ENCODE measurements at regions not wholly inside any gene's neighbourhood (a gene's known extent, or its start where the extent isn't known, plus 50 kb on each side); places are given as distances from the start of the nearest gene placed in this dataset.

DNA sequence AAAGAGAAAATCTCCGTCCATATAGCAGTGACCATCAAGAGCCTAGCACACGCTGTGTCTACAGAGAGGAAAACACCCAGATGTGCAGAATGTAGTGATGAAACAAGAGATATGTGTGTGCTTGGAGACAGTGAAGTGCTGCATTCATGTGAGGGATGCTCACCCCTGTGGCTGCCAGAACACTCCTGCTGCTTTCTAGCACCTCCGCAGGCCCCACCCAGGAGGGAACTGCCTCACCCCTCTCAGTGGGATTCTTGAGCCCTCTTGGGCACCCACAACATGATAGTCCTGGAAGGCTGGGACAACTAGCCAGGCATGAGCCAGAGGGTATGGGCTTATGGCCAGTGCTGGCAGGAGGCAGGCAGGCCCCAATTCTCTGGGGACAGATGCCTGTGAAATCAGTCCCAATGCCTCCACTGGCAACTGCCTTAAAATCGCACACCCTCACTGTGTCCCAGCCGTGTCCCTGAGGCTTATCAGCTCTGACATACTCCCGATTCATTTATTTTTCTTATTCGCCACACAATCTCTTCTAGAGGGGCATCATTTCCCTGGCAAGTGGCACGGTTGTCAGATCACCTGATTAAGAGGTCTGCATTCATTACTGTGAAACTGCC lies 73.2 kb upstream of the FSTL4 start:
- H3K27ac ChIP-seq (ENCODE audit: control insufficient read depth, insufficient read depth, low read length), result no peak overlapping the region
- FAIRE-seq (no peak), DNase-seq (ENCODE audit: low read depth, low spot score) (no peak)
- H2AFZ ChIP-seq (ENCODE audit: control insufficient read depth, low read length), result no peak overlapping the region
- peaks cover 12% of the 10 kb centered on the region for H3K27me3 ChIP-seq (ENCODE audit: control insufficient read depth, extremely low read depth, insufficient read depth, low read length)
- no peaks in the 10 kb centered on the region for H4K20me1 ChIP-seq (ENCODE audit: control insufficient read depth, extremely low read depth, insufficient read depth, low read length)
- H3K4me1 ChIP-seq (ENCODE audit: control insufficient read depth, extremely low read depth, insufficient read depth, low read length), result peaks cover 20% of the 10 kb centered on the region
- no peaks in the 10 kb centered on the region for H3K79me2 ChIP-seq (ENCODE audit: control insufficient read depth, insufficient read depth, low read length)
- no peak overlapping the region for H3K9ac ChIP-seq (ENCODE audit: control insufficient read depth, extremely low read depth, insufficient read depth, low read length)
- dilution Hi-C loops (cut with MboI; ENCODE audit: extremely low pct_ligation_motif_present, low sequenced_read_pairs), result no loop called here
- no peak overlapping the region for H3K4me3 ChIP-seq (ENCODE audit: control insufficient read depth in 2 of 3, extremely low read depth in 1 of 3, insufficient read depth in 2 of 3, low read depth in 1 of 3, low read length in 3 of 3)
- no peaks in the 10 kb centered on the region for H3K9me1 ChIP-seq (ENCODE audit: control insufficient read depth, extremely low read depth, insufficient read depth, low read length)
- TF ChIP-seq, protein P1, sequence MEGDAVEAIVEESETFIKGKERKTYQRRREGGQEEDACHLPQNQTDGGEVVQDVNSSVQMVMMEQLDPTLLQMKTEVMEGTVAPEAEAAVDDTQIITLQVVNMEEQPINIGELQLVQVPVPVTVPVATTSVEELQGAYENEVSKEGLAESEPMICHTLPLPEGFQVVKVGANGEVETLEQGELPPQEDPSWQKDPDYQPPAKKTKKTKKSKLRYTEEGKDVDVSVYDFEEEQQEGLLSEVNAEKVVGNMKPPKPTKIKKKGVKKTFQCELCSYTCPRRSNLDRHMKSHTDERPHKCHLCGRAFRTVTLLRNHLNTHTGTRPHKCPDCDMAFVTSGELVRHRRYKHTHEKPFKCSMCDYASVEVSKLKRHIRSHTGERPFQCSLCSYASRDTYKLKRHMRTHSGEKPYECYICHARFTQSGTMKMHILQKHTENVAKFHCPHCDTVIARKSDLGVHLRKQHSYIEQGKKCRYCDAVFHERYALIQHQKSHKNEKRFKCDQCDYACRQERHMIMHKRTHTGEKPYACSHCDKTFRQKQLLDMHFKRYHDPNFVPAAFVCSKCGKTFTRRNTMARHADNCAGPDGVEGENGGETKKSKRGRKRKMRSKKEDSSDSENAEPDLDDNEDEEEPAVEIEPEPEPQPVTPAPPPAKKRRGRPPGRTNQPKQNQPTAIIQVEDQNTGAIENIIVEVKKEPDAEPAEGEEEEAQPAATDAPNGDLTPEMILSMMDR (optimal IDR thresholded peaks at IDR 0.05 in 1 of 3, IDR thresholded peaks at IDR 0.05 in 1 of 3, conservative IDR thresholded peaks at IDR 0.05 in 1 of 3; ENCODE audit: extremely low read depth in 1 of 3, insufficient read depth in 2 of 3, low read length in 3 of 3), result no peak
- TF ChIP-seq EZH2 (IDR thresholded peaks at IDR 0.05; ENCODE audit: low read length), result no peak
- no peak overlapping the region for H3K4me2 ChIP-seq (ENCODE audit: control insufficient read depth, extremely low read depth, insufficient read depth, low read depth, low read length)
- H3K36me3 ChIP-seq (ENCODE audit: control insufficient read depth in 2 of 2, extremely low read depth in 1 of 2, insufficient read depth in 2 of 2, low read length in 2 of 2), result no peaks in the 10 kb centered on the region
- no peaks in the 10 kb centered on the region for H3K9me3 ChIP-seq (ENCODE audit: control insufficient read depth, low read depth, low read length)

DNA sequence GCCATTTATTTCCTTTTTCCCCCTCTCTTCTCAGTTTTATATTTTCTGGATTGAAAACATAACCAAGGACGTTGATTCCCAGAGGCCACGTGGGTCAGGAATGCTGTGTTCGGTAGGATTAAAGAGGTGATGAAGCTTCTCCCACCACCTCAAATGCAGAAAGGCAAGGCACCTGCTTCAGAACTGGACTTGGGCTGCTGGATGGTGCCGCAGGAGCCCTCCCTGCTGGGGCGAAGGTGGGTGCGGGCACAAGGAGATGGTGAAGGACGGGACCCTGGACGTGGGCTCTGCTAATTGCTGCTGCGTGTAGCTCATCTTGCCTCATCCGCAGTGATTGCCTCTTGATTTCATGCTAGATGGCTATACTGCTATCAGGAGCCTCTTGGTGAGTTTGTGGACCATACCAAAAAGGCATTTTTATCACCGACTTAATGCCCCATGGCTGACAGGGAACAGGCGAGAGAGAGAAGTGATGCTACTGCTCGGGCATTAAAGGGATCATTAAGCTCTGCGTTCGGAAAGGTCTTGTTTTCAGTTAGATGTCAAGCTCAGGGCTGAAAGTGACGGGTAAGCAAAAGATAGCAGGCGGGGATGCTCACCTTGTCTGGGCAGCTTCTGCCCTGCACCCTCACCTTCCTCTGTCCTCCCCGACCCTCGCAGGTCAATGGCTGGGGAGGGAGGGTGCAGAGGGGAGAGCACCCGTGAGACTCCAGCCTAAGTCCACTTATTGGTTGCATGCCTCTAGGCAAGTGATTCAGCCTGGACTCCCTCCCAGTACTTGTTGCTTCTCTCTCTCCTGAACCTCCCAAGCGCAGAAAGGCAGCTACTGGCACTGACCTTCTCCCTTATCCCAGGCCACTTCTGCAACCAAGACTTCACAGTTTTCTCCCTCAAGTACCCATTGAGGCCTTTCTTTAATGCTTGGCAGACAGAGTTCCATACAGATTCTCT lies 71.6 kb upstream of the FSTL4 start:
- Histone ChIP-seq H3K79me2 (ENCODE audit: control insufficient read depth, insufficient read depth, low read length) (no peaks in the 10 kb centered on the region), H3K27me3 (ENCODE audit: control insufficient read depth, extremely low read depth, insufficient read depth, low read length) (peaks cover 5% of the 10 kb centered on the region), H3K36me3 (ENCODE audit: control insufficient read depth in 2 of 2, extremely low read depth in 1 of 2, insufficient read depth in 2 of 2, low read length in 2 of 2) (no peaks in the 10 kb centered on the region), H3K4me3 (ENCODE audit: control insufficient read depth in 2 of 3, extremely low read depth in 1 of 3, insufficient read depth in 2 of 3, low read depth in 1 of 3, low read length in 3 of 3) (no peak overlapping the region), H3K4me1 (ENCODE audit: control insufficient read depth, extremely low read depth, insufficient read depth, low read length) (peaks cover 20% of the 10 kb centered on the region), H3K9me3 (ENCODE audit: control insufficient read depth, low read depth, low read length) (no peaks in the 10 kb centered on the region), H4K20me1 (ENCODE audit: control insufficient read depth, extremely low read depth, insufficient read depth, low read length) (no peaks in the 10 kb centered on the region), H3K9me1 (ENCODE audit: control insufficient read depth, extremely low read depth, insufficient read depth, low read length) (no peaks in the 10 kb centered on the region), H3K9ac (ENCODE audit: control insufficient read depth, extremely low read depth, insufficient read depth, low read length) (no peak overlapping the region), H2AFZ (ENCODE audit: control insufficient read depth, low read length) (no peak overlapping the region), H3K27ac (ENCODE audit: control insufficient read depth, insufficient read depth, low read length) (no peak overlapping the region), H3K4me2 (ENCODE audit: control insufficient read depth, extremely low read depth, insufficient read depth, low read depth, low read length) (no peak overlapping the region)
- DNase-seq (ENCODE audit: low read depth, low spot score), result no peak
- no peak for FAIRE-seq
- dilution Hi-C loops (cut with MboI; ENCODE audit: extremely low pct_ligation_motif_present, low sequenced_read_pairs), result no loop called here
- TF ChIP-seq, protein P1 (optimal IDR thresholded peaks at IDR 0.05 in 1 of 3, IDR thresholded peaks at IDR 0.05 in 1 of 3, conservative IDR thresholded peaks at IDR 0.05 in 1 of 3; ENCODE audit: extremely low read depth in 1 of 3, insufficient read depth in 2 of 3, low read length in 3 of 3), result no peak
- TF ChIP-seq EZH2 (IDR thresholded peaks at IDR 0.05; ENCODE audit: low read length), result no peak
